HCT116 (cell line): ENCODE measurements at regions not wholly inside any gene's neighbourhood (a gene's known extent, or its start where the extent isn't known, plus 50 kb on each side); places are given as distances from the start of the nearest gene placed in this dataset.

Experiments used
- ATAC-seq: fragments of 200-7000 bp; cut with Tn5 transposase; 2 replicates; pipeline ENCODE4 v1.9.1; 2020; ENCODE audit warnings: mild to moderate bottlenecking, moderate library complexity
- BruUV-seq: library from RNA; stranded (reverse); fragments of 400-500 nt; replicated peaks from 2 replicates; lab custom pipeline; 2021; lab: Mats Ljungman, UMichigan
- CTCF ChIA-PET: fragments of 300-600 bp; sonication (Branson Sonifier 250); formaldehyde crosslinking; loops from one replicate; lab custom pipeline; 2021; ENCODE audit warnings: antibody characterized with exemption; lab: Charles Lee
- POLR2A ChIA-PET: fragments of 300-600, 350-600 bp; sonication (Branson Sonifier 250); formaldehyde crosslinking; loops from one replicate; lab custom pipeline; 2021; ENCODE audit warnings: antibody characterized with exemption; lab: Charles Lee
- RAD21 ChIA-PET, 2 experiments: fragments of 300-600 bp; sonication (Branson Sonifier 250); formaldehyde crosslinking; loops; one replicate each; lab custom pipeline; 2023; ENCODE audit warnings: low total read pairs in 2 of 2; ENCODE audit not compliant: uncharacterized antibody in 2 of 2, unreplicated experiment in 2 of 2, low non-redundant PET in 1 of 2; lab: Charles Lee
- DNase-seq: peaks from one replicate; pipeline ENCODE4 v3.0.0-alpha.2; 2010; ENCODE audit warnings: low read depth, low spot score
- H2AFZ ChIP-seq: fragments of 200-600 bp; shearing (Covaris generic), sonication (generic); 2 replicates; pipeline ENCODE4 v1.6.1; 2017; ENCODE audit warnings: low read depth, mixed run types, mixed read lengths, antibody characterized with exemption, low read length; ENCODE audit not compliant: poor library complexity, severe bottlenecking
- H3K27ac ChIP-seq: 2 replicates; pipeline ENCODE4 v1.5.1; 2012; ENCODE audit warnings: low read depth, low read length
- H3K27me3 ChIP-seq: fragments of 200-600 bp; sonication (generic); 2 replicates; pipeline ENCODE4 v1.6.1; 2016; ENCODE audit warnings: mixed run types, low read length, mixed read lengths; ENCODE audit not compliant: insufficient read depth
- H3K36me3 ChIP-seq, 2 experiments: fragments of 200-500 bp in 1 of 2; fragments of 200-600 bp in 1 of 2; sonication (Bioruptor generic) in 1 of 2; sonication (generic) in 1 of 2; 2 replicates each; pipeline versions ENCODE4 v1.5.1 to v1.6.1; 2014 to 2016; ENCODE audit warnings: low read length in 2 of 2, inconsistent platforms in 1 of 2, mixed read lengths in 1 of 2, mixed run types in 1 of 2; ENCODE audit not compliant: insufficient read depth in 2 of 2, control insufficient read depth in 1 of 2
- H3K4me1 ChIP-seq, 2 experiments: fragments of 200-600 bp in 1 of 2; sonication (generic) in 1 of 2; 2 replicates each; pipeline versions ENCODE4 v1.5.1 to v1.6.1; 2012 to 2017; ENCODE audit warnings: low read length in 2 of 2, inconsistent platforms in 1 of 2, mild to moderate bottlenecking in 1 of 2, mixed read lengths in 1 of 2, mixed run types in 1 of 2, moderate library complexity in 1 of 2; ENCODE audit not compliant: insufficient read depth in 2 of 2, control insufficient read depth in 1 of 2
- H3K4me2 ChIP-seq: fragments of 200-600 bp; sonication (generic); 2 replicates; pipeline ENCODE4 v1.6.1; 2017; ENCODE audit warnings: mixed run types, low read length, mixed read lengths
- H3K4me3 ChIP-seq, 2 experiments: fragments of 200-600 bp in 1 of 2; sonication (generic) in 1 of 2; replicated peaks in 1 of 2; 2 replicates each; pipeline ENCODE4 v1.5.1; 2011 to 2016; ENCODE audit warnings: low read length in 2 of 2, control low read depth in 1 of 2, low read depth in 1 of 2, mild to moderate bottlenecking in 1 of 2, mixed read lengths in 1 of 2, mixed run types in 1 of 2
- H3K79me2 ChIP-seq: fragments of 200-600 bp; sonication (generic); 2 replicates; pipeline ENCODE4 v1.6.1; 2017; ENCODE audit warnings: mild to moderate bottlenecking, mixed run types, low read length, moderate library complexity, mixed read lengths; ENCODE audit not compliant: insufficient read depth
- H3K9ac ChIP-seq: fragments of 200-600 bp; sonication (generic); 2 replicates; pipeline ENCODE4 v1.6.1; 2016; ENCODE audit warnings: low read length, mixed read lengths
- H3K9me2 ChIP-seq: fragments of 200-600 bp; sonication (generic), shearing (Covaris generic); 2 replicates; pipeline ENCODE4 v1.6.1; 2017; ENCODE audit warnings: mixed run types, mild to moderate bottlenecking, moderate library complexity; ENCODE audit not compliant: insufficient read depth
- H3K9me3 ChIP-seq, 2 experiments: fragments of 200-500 bp in 1 of 2; fragments of 200-600 bp in 1 of 2; sonication (Bioruptor generic) in 1 of 2; sonication (generic) in 1 of 2; 2 replicates each; pipeline ENCODE4 v1.6.1; 2014 to 2017; ENCODE audit warnings: low read length in 2 of 2, mixed read lengths in 2 of 2, inconsistent platforms in 1 of 2, low read depth in 1 of 2, mild to moderate bottlenecking in 1 of 2, mixed run types in 1 of 2, moderate library complexity in 1 of 2; ENCODE audit not compliant: control insufficient read depth in 1 of 2, insufficient read depth in 1 of 2
- H4K20me1 ChIP-seq: fragments of 200-600 bp; sonication (generic), shearing (Covaris generic); 2 replicates; pipeline ENCODE4 v1.6.1; 2017; ENCODE audit warnings: mixed run types, mild to moderate bottlenecking, moderate library complexity; ENCODE audit not compliant: insufficient read depth
- CBX3 ChIP-seq: IDR thresholded peaks from 2 replicates; pipeline ENCODE4 v1.6.1; 2012; ENCODE audit warnings: low read depth
- JUND ChIP-seq: IDR thresholded peaks from 2 replicates; pipeline ENCODE4 v1.6.1; 2012
- POLR2AphosphoS5 ChIP-seq: IDR thresholded peaks from 2 replicates; pipeline ENCODE4 v1.6.1; 2011; ENCODE audit warnings: mild to moderate bottlenecking, low read depth, low read length, moderate library complexity
- RAD21 ChIP-seq: IDR thresholded peaks from 2 replicates; pipeline ENCODE4 v1.6.1; 2012; ENCODE audit warnings: low read depth, mild to moderate bottlenecking
- SIN3A ChIP-seq: IDR thresholded peaks from 2 replicates; pipeline ENCODE4 v1.6.1; 2012; ENCODE audit warnings: low read depth
- SP1 ChIP-seq: IDR thresholded peaks from 2 replicates; pipeline ENCODE4 v1.6.1; 2012; ENCODE audit warnings: low read depth
- TCF7L2 ChIP-seq: IDR thresholded peaks from 2 replicates; pipeline ENCODE4 v1.7.0; 2011; ENCODE audit warnings: borderline replicate concordance, inconsistent platforms; ENCODE audit not compliant: insufficient read depth, insufficient read length; ENCODE audit errors: extremely low read depth
- intact Hi-C: fragments of 100-400 bp; cut with micrococcal nuclease; formaldehyde crosslinking; loops from 2 replicates; pipeline ENCODE4 v1.10.0; 2022
- TF ChIP-seq, protein P1 (sequence below): IDR thresholded peaks from 2 replicates; pipeline ENCODE4 v1.6.1; 2012
- TF ChIP-seq, protein P2 (sequence below), 3 experiments: fragments of 200-600 bp in 1 of 3; sonication (generic) in 1 of 3; IDR thresholded peaks in 2 of 3; conservative IDR thresholded peaks in 1 of 3; 2 replicates each; pipeline ENCODE4 v1.5.1; 2012 to 2017; ENCODE audit warnings: low read depth in 2 of 3, low read length in 2 of 3, antibody characterized with exemption in 1 of 3, borderline replicate concordance in 1 of 3, control low read depth in 1 of 3, mild to moderate bottlenecking in 1 of 3, mixed read lengths in 1 of 3, mixed run types in 1 of 3, moderate library complexity in 1 of 3; ENCODE audit not compliant: insufficient read depth in 1 of 3

DNA sequence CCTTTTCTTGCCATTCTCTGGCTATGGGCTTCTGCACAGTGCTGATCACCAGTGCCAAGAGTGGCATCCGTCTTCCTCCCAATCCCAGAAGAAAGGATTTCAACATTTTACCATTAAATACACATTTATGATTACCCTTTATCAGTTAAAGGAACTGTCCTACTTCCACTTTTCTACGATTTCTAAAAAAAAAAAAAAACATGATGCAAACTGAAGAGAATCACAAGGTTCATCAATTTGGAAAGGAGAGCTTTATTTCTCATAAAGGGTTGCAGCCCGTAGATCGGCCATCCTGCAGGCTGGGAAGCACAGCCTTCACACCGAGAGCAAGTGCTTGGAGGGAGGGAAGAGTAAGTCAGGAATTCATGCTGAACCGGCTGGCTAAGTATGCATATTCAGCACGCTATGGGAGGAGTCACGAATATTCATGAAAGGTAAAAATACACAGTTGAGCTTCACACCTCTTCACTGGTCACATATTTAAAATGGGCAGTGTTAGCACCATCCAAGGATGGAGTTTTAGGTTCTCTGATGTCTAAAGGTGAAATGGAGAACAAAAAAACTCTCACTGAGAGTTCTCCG is 52.5 kb upstream of the SEMA4D start:
- no peaks in the 10 kb centered on the region for H3K27me3 ChIP-seq
- no peak overlapping the region for H3K4me3 ChIP-seq
- H3K9me2 ChIP-seq = no peaks in the 10 kb centered on the region
- no TSS peak for BruUV-seq
- H3K27ac ChIP-seq = no peak overlapping the region
- TF ChIP-seq JUND (no peak), SP1 (no peak), TCF7L2 (no peak), CBX3 (no peak), POLR2AphosphoS5 (no peak)
- TF ChIP-seq, all 23 proteins: peak for 0
- H3K9ac ChIP-seq = no peak overlapping the region
- no peak overlapping the region for H3K4me2 ChIP-seq
- no peak overlapping the region for H2AFZ ChIP-seq
- H4K20me1 ChIP-seq = no peaks in the 10 kb centered on the region
- no peaks in the 10 kb centered on the region for H3K4me1 ChIP-seq
- RAD21 ChIA-PET = interaction anchor here in 1 of 2 experiments (0.9 kb wide), 1 partner anchor 54 kb away, joined by 4 read pairs; no protein-coding TSS in a partner anchor
- H3K9me3 ChIP-seq = 0 out of 4 replicates have a peak, but pooled peaks cover 0 to 3% of the 10 kb centered on the region in 2 experiments
- H3K36me3 ChIP-seq = no peaks in the 10 kb centered on the region
- CTCF ChIA-PET = interaction anchor here (5.7 kb wide), 1 partner anchor 12 kb away, joined by 54 read pairs; no protein-coding TSS in a partner anchor
- DNase-seq (no peak), ATAC-seq (no peak)
- intact Hi-C loops = no loop called here
- POLR2A ChIA-PET = no interaction called here
- no peaks in the 10 kb centered on the region for H3K79me2 ChIP-seq

DNA sequence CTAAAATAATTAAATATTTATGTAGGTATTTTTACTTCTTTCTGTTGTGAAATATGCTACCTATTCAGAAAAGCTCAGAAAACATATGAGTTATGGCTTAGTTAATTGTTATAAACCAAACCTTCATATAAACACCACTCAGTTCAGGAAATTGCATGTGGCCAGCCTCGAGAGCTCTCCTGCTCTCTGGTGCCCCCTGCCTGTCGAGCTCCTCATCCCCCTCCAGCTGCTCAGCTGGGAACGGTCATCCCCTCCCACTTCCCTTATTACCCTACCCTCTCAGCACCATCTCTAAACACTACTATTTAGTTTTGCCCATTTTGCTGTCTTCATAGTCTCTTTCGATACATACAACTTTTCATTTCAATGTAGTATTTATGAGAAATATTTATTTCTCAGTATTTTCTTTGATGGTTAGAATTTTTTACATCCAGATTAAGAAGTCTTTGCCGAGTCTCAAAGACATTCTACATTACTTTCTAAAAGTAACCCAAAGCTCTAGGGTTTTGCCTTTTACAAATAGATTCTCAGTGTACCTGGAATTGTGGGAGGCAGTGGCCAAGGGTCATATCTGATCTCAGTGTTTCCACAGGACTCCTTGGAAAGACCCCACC is 51.2 kb upstream of the SEMA4D start:
- DNase-seq = peak; percentile 52
- no TSS peak for BruUV-seq
- intact Hi-C loops = loop anchor here (1.0 to 5.0 kb wide), 2 partner anchors 122 to 230 kb away; no protein-coding TSS in a partner anchor

More for the DNA sequence above, 51.2 kb upstream of the SEMA4D start:
- Histone ChIP-seq H3K4me3 (no peak overlapping the region), H3K27me3 (no peaks in the 10 kb centered on the region), H3K79me2 (no peaks in the 10 kb centered on the region), H3K9me2 (no peaks in the 10 kb centered on the region), H3K4me2 (peak overlapping the region; percentile 6; the same call in 1 of the 2 replicates), H2AFZ (peak overlapping the region; percentile 33), H4K20me1 (no peaks in the 10 kb centered on the region), H3K27ac (no peak overlapping the region), H3K36me3 (no peaks in the 10 kb centered on the region), H3K9ac (no peak overlapping the region), H3K4me1 (no peaks in the 10 kb centered on the region), H3K9me3 (0 out of 4 replicates have a peak, but pooled peaks cover 0 to 3% of the 10 kb centered on the region in 2 experiments)
- ATAC-seq = peak; percentile 99
- RAD21 ChIA-PET = interaction anchor here in 1 of 2 experiments (0.8 kb wide), 1 partner anchor 174 kb away, joined by 3 read pairs; no protein-coding TSS in a partner anchor
- CTCF ChIA-PET = interaction anchor here (0.6 to 5.7 kb wide), 21 partner anchors 9 to 451 kb away, joined by 3 to 54 read pairs (median 5); partner anchors contain the start of gene SECISBP2
- TF ChIP-seq SP1 (no peak), SIN3A (no peak), RAD21 (peak; percentile 87)
- TF ChIP-seq, protein P1, sequence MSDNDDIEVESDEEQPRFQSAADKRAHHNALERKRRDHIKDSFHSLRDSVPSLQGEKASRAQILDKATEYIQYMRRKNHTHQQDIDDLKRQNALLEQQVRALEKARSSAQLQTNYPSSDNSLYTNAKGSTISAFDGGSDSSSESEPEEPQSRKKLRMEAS = peak; percentile 70
- TF ChIP-seq, protein P2, sequence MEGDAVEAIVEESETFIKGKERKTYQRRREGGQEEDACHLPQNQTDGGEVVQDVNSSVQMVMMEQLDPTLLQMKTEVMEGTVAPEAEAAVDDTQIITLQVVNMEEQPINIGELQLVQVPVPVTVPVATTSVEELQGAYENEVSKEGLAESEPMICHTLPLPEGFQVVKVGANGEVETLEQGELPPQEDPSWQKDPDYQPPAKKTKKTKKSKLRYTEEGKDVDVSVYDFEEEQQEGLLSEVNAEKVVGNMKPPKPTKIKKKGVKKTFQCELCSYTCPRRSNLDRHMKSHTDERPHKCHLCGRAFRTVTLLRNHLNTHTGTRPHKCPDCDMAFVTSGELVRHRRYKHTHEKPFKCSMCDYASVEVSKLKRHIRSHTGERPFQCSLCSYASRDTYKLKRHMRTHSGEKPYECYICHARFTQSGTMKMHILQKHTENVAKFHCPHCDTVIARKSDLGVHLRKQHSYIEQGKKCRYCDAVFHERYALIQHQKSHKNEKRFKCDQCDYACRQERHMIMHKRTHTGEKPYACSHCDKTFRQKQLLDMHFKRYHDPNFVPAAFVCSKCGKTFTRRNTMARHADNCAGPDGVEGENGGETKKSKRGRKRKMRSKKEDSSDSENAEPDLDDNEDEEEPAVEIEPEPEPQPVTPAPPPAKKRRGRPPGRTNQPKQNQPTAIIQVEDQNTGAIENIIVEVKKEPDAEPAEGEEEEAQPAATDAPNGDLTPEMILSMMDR (IDR thresholded peaks at IDR 0.05 in 2 of 3, conservative IDR thresholded peaks at IDR 0.05 in 1 of 3; ENCODE audit: borderline replicate concordance in 1 of 3, insufficient read depth in 1 of 3, low read depth in 2 of 3, low read length in 2 of 3) = peak; percentile 77 to 96 (median 93)
- POLR2A ChIA-PET = interaction anchor here (1.0 kb wide), 1 partner anchor 16 kb away, joined by 5 read pairs; no protein-coding TSS in a partner anchor
